GM12878 (cell line): ENCODE measurements at regions not wholly inside any gene's neighbourhood (a gene's known extent, or its start where the extent isn't known, plus 50 kb on each side); places are given as distances from the start of the nearest gene placed in this dataset.

Experiments
- ATAC-seq: fragments of 200-7000 bp; cut with Tn5 transposase; 3 replicates; pipeline ENCODE4 v1.9.1; 2020; ENCODE audit warnings: mild to moderate bottlenecking, moderate library complexity
- BruUV-seq: library from RNA; stranded (reverse); fragments of 400-500 nt; replicated peaks from 2 replicates; lab custom pipeline; 2021; lab: Mats Ljungman, UMichigan
- CTCF ChIA-PET: fragments of 300-600 bp; sonication (Branson Sonifier 250); formaldehyde crosslinking; extraction: SDS; loops from one replicate; lab custom pipeline; 2021; ENCODE audit warnings: inconsistent platforms; lab: Yijun Ruan, JAX
- POLR2A ChIA-PET: fragments of 350-600 bp; formaldehyde crosslinking; extraction: SDS; loops from one replicate; lab custom pipeline; 2021; ENCODE audit warnings: inconsistent platforms; lab: Charles Lee
- RAD21 ChIA-PET: fragments of 300-600 bp; sonication (Branson Sonifier 250); formaldehyde crosslinking; loops from one replicate; lab custom pipeline; 2023; ENCODE audit warnings: antibody characterized with exemption; ENCODE audit not compliant: unreplicated experiment; lab: Charles Lee
- SMC1A ChIA-PET: fragments of 300-600 bp; sonication (Branson Sonifier 250); formaldehyde crosslinking; loops from one replicate; lab custom pipeline; 2023; ENCODE audit not compliant: unreplicated experiment, uncharacterized antibody; lab: Charles Lee
- DNase-seq: peaks from one replicate; pipeline ENCODE4 v3.0.0-alpha.2; 2011; ENCODE audit warnings: low read depth, low spot score
- FAIRE-seq: peaks from 3 replicates; lab custom pipeline; 2011; peaks lifted over from hg19 to GRCh38; lab: Jason Lieb, UNC
- H2AFZ ChIP-seq: 2 replicates; pipeline ENCODE4 v1.6.0; 2011; ENCODE audit warnings: low read depth, low read length, control low read depth; ENCODE audit not compliant: control insufficient read depth
- H3K27ac ChIP-seq: 2 replicates; pipeline ENCODE4 v1.5.1; 2011; ENCODE audit warnings: control low read depth; ENCODE audit not compliant: control insufficient read depth, insufficient read depth
- H3K27me3 ChIP-seq, 2 experiments: replicated peaks in 1 of 2; 2 replicates each; pipeline versions ENCODE4 v1.6.0 to v1.6.1; 2011; ENCODE audit warnings: low read length in 1 of 2; ENCODE audit not compliant: control insufficient read depth in 2 of 2, insufficient read depth in 2 of 2
- H3K36me3 ChIP-seq, 2 experiments: 2 replicates each; pipeline ENCODE4 v1.5.1; 2011; ENCODE audit warnings: low read length in 1 of 2; ENCODE audit not compliant: control insufficient read depth in 2 of 2, insufficient read depth in 2 of 2
- H3K4me1 ChIP-seq: 2 replicates; pipeline ENCODE4 v1.6.1; 2011; ENCODE audit warnings: mild to moderate bottlenecking, low read length, moderate library complexity, mixed read lengths; ENCODE audit not compliant: control insufficient read depth, insufficient read depth
- H3K4me2 ChIP-seq: 2 replicates; pipeline ENCODE4 v1.6.0; 2011; ENCODE audit warnings: control low read depth; ENCODE audit not compliant: control insufficient read depth, insufficient read depth
- H3K4me3 ChIP-seq: fragments of 200-600 bp; sonication (generic); 2 replicates; pipeline ENCODE4 v1.5.1; 2016
- H3K79me2 ChIP-seq: 2 replicates; pipeline ENCODE4 v1.6.0; 2011; ENCODE audit warnings: low read length; ENCODE audit not compliant: control insufficient read depth, insufficient read depth
- H3K9ac ChIP-seq: 2 replicates; pipeline ENCODE4 v1.8.0; 2011; ENCODE audit warnings: low read length, control low read depth, mixed read lengths; ENCODE audit not compliant: control insufficient read depth, insufficient read depth
- H3K9me3 ChIP-seq: replicated peaks from 3 replicates; pipeline ENCODE4 v1.5.1; 2011; ENCODE audit warnings: mild to moderate bottlenecking, low read length; ENCODE audit not compliant: control insufficient read depth, insufficient read depth
- H4K20me1 ChIP-seq: 2 replicates; pipeline ENCODE4 v1.6.0; 2011; ENCODE audit not compliant: control insufficient read depth, insufficient read depth
- CHD1 ChIP-seq: IDR thresholded peaks from 2 replicates; pipeline ENCODE4 v1.6.1; 2012; ENCODE audit warnings: low read depth, low read length, improper control_type of control experiment
- CREB1 ChIP-seq: IDR thresholded peaks from 2 replicates; pipeline ENCODE4 v1.6.1; 2012; ENCODE audit warnings: low read depth, mild to moderate bottlenecking, inconsistent platforms
- KLF5 ChIP-seq: fragments of 450-650 bp; IDR thresholded peaks from 2 replicates; pipeline ENCODE4 v1.6.1; 2014; ENCODE audit warnings: mild to moderate bottlenecking; ENCODE audit not compliant: partially characterized antibody
- NFIC ChIP-seq: IDR thresholded peaks from 2 replicates; pipeline ENCODE4 v1.6.1; 2012; ENCODE audit warnings: low read depth, mild to moderate bottlenecking, inconsistent platforms, low read length, moderate library complexity
- NFYA ChIP-seq: IDR thresholded peaks from 2 replicates; pipeline ENCODE4 v1.6.1; 2011; ENCODE audit warnings: low read depth, mild to moderate bottlenecking, low read length, improper control_type of control experiment, borderline replicate concordance
- RELA ChIP-seq: fragments of 450-650 bp; IDR thresholded peaks from 2 replicates; pipeline ENCODE4 v1.8.0; 2014; ENCODE audit warnings: borderline replicate concordance; ENCODE audit not compliant: partially characterized antibody
- SMARCA5 ChIP-seq: fragments of 450-650 bp; IDR thresholded peaks from 2 replicates; pipeline ENCODE4 v1.6.1; 2017; ENCODE audit warnings: mild to moderate bottlenecking
- SUZ12 ChIP-seq: fragments of 200-600 bp; sonication (generic); IDR thresholded peaks from one replicate; pipeline ENCODE4 v1.6.1; 2018; ENCODE audit warnings: antibody characterized with exemption, mild to moderate bottlenecking; ENCODE audit not compliant: unreplicated experiment
- TARDBP ChIP-seq: IDR thresholded peaks from 2 replicates; pipeline ENCODE4 v1.6.1; 2016; ENCODE audit warnings: borderline replicate concordance
- in situ Hi-C: fragments of 300-500 bp; cut with MboI; formaldehyde crosslinking; loops from 9 replicates; pipeline ENCODE4 v1.14.3; 2018; ENCODE audit warnings: mixed read lengths
- intact Hi-C: fragments of 100-400 bp; cut with micrococcal nuclease; formaldehyde crosslinking; loops from one replicate; pipeline ENCODE4 v1.14.2; 2022; ENCODE audit not compliant: unreplicated experiment
- TF ChIP-seq, protein P1 (sequence below): IDR thresholded peaks from 2 replicates; pipeline ENCODE4 v1.6.1; 2012; ENCODE audit warnings: low read depth, low read length, improper control_type of control experiment
- TF ChIP-seq, protein P2 (sequence below): fragments of 450-650 bp; IDR thresholded peaks from 2 replicates; pipeline ENCODE4 v1.6.1; 2017; ENCODE audit warnings: borderline replicate concordance
- TF ChIP-seq, protein P3 (sequence below): IDR thresholded peaks from 2 replicates; pipeline ENCODE4 v1.6.1; 2011; ENCODE audit warnings: borderline replicate concordance, low read depth, mild to moderate bottlenecking, moderate library complexity, mixed read lengths, low read length; ENCODE audit not compliant: insufficient read depth; ENCODE audit errors: extremely low read length
- TF ChIP-seq, protein P4 (sequence below): fragments of 450-650 bp; formaldehyde crosslinking; IDR thresholded peaks from 2 replicates; pipeline ENCODE4 v1.5.0; 2022; ENCODE audit warnings: mild to moderate bottlenecking, missing genetic modification characterization
- TF ChIP-seq, protein P5 (sequence below): IDR thresholded peaks from 2 replicates; pipeline ENCODE4 v1.6.1; 2011; ENCODE audit warnings: low read depth, mild to moderate bottlenecking, low read length, moderate library complexity, borderline replicate concordance; ENCODE audit errors: extremely low read depth

DNA sequence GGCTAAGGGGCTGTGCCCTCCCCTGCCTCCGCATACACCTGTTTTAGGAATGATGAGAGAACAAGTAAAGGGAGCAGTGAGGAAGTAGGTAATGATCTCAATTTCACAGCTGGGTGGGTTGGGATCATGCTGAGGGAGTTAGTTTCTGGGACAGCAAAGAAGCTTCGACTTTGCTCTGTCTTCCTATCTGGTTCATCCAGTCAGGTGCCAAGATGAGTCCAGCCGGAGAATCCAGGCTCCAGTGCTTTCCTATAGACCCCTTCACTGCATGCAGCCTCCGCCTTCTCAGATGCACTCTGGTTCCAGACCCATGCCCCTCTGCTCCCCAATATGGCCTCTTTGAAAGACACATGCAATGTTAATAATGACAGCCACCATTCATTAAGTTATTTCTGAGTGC is 119.1 kb upstream of the NCAM1 start (continued):
- TF ChIP-seq NFYA = no peak
- TF ChIP-seq, all 136 proteins: peak for 0

DNA sequence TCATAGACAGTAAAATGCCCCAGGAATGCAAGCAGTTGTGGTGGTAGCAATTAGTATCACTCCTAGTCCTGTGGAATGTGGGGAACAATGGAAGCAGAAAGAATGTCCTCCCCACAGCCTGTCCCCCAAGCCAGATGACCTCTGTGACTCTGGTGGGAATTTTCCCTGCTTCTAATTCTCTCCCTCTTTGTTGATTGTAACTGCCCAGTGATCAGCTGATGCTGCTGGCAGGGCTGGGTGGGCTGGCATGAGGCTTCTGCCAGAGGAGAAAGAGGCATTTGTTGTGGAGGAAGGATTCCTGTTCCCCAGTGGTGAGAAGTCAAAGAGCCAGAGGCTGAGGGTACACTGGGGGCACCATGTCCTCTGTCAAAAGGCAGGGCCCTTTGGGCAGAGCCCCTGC is 116.7 kb upstream of the NCAM1 start:
- in situ Hi-C loops = no loop called here
- Histone ChIP-seq H3K9ac (no peak overlapping the region), H3K4me2 (no peak overlapping the region), H3K27ac (no peak overlapping the region), H3K4me3 (no peak overlapping the region), H3K36me3 (no peaks in the 10 kb centered on the region), H4K20me1 (no peaks in the 10 kb centered on the region; the same call in 1 of the 2 replicates), H3K4me1 (no peaks in the 10 kb centered on the region), H3K9me3 (no peaks in the 10 kb centered on the region), H3K79me2 (no peaks in the 10 kb centered on the region), H2AFZ (no peak overlapping the region), H3K27me3 (no peaks in the 10 kb centered on the region)
- ChIA-PET CTCF (no interaction called here), POLR2A (no interaction called here), SMC1A (no interaction called here), RAD21 (no interaction called here)
- no TSS peak for BruUV-seq
- no peak for ATAC-seq
- DNase-seq = no peak
- FAIRE-seq = no peak
- intact Hi-C loops = no loop called here
- TF ChIP-seq RELA (no peak), CREB1 (no peak), KLF5 (no peak), SMARCA5 (no peak), SUZ12 (no peak), NFIC (no peak), CHD1 (no peak), TARDBP (no peak)
- TF ChIP-seq, protein P1, sequence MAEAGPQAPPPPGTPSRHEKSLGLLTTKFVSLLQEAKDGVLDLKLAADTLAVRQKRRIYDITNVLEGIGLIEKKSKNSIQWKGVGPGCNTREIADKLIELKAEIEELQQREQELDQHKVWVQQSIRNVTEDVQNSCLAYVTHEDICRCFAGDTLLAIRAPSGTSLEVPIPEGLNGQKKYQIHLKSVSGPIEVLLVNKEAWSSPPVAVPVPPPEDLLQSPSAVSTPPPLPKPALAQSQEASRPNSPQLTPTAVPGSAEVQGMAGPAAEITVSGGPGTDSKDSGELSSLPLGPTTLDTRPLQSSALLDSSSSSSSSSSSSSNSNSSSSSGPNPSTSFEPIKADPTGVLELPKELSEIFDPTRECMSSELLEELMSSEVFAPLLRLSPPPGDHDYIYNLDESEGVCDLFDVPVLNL = no peak
- TF ChIP-seq, protein P2, sequence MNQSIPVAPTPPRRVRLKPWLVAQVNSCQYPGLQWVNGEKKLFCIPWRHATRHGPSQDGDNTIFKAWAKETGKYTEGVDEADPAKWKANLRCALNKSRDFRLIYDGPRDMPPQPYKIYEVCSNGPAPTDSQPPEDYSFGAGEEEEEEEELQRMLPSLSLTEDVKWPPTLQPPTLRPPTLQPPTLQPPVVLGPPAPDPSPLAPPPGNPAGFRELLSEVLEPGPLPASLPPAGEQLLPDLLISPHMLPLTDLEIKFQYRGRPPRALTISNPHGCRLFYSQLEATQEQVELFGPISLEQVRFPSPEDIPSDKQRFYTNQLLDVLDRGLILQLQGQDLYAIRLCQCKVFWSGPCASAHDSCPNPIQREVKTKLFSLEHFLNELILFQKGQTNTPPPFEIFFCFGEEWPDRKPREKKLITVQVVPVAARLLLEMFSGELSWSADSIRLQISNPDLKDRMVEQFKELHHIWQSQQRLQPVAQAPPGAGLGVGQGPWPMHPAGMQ = no peak
- TF ChIP-seq, protein P3, sequence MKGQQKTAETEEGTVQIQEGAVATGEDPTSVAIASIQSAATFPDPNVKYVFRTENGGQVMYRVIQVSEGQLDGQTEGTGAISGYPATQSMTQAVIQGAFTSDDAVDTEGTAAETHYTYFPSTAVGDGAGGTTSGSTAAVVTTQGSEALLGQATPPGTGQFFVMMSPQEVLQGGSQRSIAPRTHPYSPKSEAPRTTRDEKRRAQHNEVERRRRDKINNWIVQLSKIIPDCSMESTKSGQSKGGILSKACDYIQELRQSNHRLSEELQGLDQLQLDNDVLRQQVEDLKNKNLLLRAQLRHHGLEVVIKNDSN = no peak
- TF ChIP-seq, protein P4, sequence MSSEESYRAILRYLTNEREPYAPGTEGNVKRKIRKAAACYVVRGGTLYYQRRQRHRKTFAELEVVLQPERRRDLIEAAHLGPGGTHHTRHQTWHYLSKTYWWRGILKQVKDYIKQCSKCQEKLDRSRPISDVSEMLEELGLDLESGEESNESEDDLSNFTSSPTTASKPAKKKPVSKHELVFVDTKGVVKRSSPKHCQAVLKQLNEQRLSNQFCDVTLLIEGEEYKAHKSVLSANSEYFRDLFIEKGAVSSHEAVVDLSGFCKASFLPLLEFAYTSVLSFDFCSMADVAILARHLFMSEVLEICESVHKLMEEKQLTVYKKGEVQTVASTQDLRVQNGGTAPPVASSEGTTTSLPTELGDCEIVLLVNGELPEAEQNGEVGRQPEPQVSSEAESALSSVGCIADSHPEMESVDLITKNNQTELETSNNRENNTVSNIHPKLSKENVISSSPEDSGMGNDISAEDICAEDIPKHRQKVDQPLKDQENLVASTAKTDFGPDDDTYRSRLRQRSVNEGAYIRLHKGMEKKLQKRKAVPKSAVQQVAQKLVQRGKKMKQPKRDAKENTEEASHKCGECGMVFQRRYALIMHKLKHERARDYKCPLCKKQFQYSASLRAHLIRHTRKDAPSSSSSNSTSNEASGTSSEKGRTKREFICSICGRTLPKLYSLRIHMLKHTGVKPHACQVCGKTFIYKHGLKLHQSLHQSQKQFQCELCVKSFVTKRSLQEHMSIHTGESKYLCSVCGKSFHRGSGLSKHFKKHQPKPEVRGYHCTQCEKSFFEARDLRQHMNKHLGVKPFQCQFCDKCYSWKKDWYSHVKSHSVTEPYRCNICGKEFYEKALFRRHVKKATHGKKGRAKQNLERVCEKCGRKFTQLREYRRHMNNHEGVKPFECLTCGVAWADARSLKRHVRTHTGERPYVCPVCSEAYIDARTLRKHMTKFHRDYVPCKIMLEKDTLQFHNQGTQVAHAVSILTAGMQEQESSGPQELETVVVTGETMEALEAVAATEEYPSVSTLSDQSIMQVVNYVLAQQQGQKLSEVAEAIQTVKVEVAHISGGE (CRISPR knock-in tag) = no peak
- TF ChIP-seq, protein P5, sequence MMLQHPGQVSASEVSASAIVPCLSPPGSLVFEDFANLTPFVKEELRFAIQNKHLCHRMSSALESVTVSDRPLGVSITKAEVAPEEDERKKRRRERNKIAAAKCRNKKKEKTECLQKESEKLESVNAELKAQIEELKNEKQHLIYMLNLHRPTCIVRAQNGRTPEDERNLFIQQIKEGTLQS = no peak
